Ovary (tissue), 3 donors: ENCODE measurements at regions not wholly inside any gene's neighbourhood (a gene's known extent, or its start where the extent isn't known, plus 50 kb on each side); places are given as distances from the start of the nearest gene placed in this dataset.

Experiments
- POLR2A ChIP-seq: fragments of 450-650 bp; IDR thresholded peaks from one replicate; pipeline ENCODE4 v1.6.1; 2017; ENCODE audit warnings: antibody characterized with exemption, mild to moderate bottlenecking, moderate library complexity
- TF ChIP-seq, protein P1 (sequence below), 3 donors: fragments of 450-650 bp in 2 of 3; fragments of 200-600 bp in 1 of 3; IDR thresholded peaks; one replicate each; pipeline versions ENCODE4 v1.5.1 to v1.8.0; 2016 to 2022; ENCODE audit warnings: antibody characterized with exemption in 3 of 3, mild to moderate bottlenecking in 1 of 3
- donor health status: DM: no; HTN: no; CAD: no.

DNA sequence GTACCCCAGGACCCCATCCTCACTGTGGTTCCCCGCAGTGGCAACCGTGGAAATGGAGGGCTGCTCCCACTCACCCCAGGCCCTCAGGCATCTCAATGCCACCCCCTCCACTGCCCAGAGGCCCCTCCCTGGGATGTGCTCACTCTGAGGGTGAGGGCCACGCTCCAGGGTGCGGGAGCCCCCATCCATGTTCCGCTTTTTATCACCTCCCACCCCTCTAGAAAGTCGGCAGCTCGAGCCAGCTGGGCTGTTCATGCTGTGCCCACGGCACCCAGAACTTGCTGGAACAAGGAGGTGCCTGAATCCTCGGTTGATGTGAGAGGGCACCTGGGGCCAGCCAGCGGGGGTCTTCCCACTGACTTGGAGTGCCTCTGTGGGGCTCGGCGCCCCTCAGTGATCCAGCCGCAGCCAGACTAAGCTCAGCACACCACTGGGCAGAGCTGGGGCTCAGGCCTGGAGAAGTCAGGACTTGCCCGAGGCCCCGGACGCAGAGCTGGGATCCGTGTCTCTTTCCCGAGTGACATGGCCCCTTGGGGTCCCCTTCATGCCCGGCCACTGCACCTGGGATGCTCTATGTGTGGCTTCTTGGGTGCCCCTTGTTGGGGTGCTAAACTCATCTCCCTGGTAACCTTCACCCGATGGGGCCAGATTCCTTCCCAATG lies 143.1 kb upstream of the GSE1 start:
- TF ChIP-seq POLR2A, result no peak
- TF ChIP-seq, protein P1, sequence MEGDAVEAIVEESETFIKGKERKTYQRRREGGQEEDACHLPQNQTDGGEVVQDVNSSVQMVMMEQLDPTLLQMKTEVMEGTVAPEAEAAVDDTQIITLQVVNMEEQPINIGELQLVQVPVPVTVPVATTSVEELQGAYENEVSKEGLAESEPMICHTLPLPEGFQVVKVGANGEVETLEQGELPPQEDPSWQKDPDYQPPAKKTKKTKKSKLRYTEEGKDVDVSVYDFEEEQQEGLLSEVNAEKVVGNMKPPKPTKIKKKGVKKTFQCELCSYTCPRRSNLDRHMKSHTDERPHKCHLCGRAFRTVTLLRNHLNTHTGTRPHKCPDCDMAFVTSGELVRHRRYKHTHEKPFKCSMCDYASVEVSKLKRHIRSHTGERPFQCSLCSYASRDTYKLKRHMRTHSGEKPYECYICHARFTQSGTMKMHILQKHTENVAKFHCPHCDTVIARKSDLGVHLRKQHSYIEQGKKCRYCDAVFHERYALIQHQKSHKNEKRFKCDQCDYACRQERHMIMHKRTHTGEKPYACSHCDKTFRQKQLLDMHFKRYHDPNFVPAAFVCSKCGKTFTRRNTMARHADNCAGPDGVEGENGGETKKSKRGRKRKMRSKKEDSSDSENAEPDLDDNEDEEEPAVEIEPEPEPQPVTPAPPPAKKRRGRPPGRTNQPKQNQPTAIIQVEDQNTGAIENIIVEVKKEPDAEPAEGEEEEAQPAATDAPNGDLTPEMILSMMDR (IDR thresholded peaks at IDR 0.05), result no peak
